ENCODE measurements at regions not wholly inside any gene's neighbourhood (a gene's known extent, or its start where the extent isn't known, plus 50 kb on each side); places are given as distances from the start of the nearest gene placed in this dataset.
"Not testable (repeated sequence)": the region's sequence is repeated elsewhere in the genome, so short reads cannot be mapped to it uniquely, and the experiment has no call there.

- in situ Hi-C loops (cut with MboI; ENCODE audit: low sequenced_read_pairs in 4 of 4) (no loop called here), intact Hi-C loops (cut with DNase I; ENCODE audit: low total_unique reads) (no loop called here)
Observed at GRCh38 chr10:36423821-36424248, 701.6 kb upstream of the ANKRD30A start.

GRCh38 chr10:36421992-36422391, 703.4 kb upstream of the ANKRD30A start:
- in situ Hi-C loops (cut with MboI; ENCODE audit: low sequenced_read_pairs in 4 of 4) = no loop called here
- H3K27ac ChIP-seq = no peak overlapping the region
- no peak for ATAC-seq
- no peaks in the 10 kb centered on the region for H3K4me1 ChIP-seq
- H3K4me3 ChIP-seq = no peak overlapping the region
- TF ChIP-seq POLR2A (IDR thresholded peaks at IDR 0.05) = no peak
- no peak for TF ChIP-seq CTCF (IDR thresholded peaks at IDR 0.05 in 4 of 5, conservative IDR thresholded peaks at IDR 0.05 in 1 of 5)
- no peaks in the 10 kb centered on the region for H3K27me3 ChIP-seq
- intact Hi-C loops (cut with DNase I; ENCODE audit: low total_unique reads) = no loop called here
- H3K9me3 ChIP-seq = no peaks in the 10 kb centered on the region
- no peak for DNase-seq
- H3K36me3 ChIP-seq = no peaks in the 10 kb centered on the region

More at GRCh38 chr10:36423821-36424248, 701.6 kb upstream of the ANKRD30A start:
- ATAC-seq (no peak), DNase-seq (no peak)
- no peaks in the 10 kb centered on the region for H3K27me3 ChIP-seq
- H3K9me3 ChIP-seq = no peaks in the 10 kb centered on the region
- no peak overlapping the region for H3K27ac ChIP-seq
- no peaks in the 10 kb centered on the region for H3K4me1 ChIP-seq
- H3K36me3 ChIP-seq = no peaks in the 10 kb centered on the region
- TF ChIP-seq POLR2A (IDR thresholded peaks at IDR 0.05) (no peak), CTCF (IDR thresholded peaks at IDR 0.05 in 4 of 5, conservative IDR thresholded peaks at IDR 0.05 in 1 of 5) (no peak)
- no peak overlapping the region for H3K4me3 ChIP-seq

GRCh38 chr10:36416513-36416912, 708.9 kb upstream of the ANKRD30A start:
- intact Hi-C loops (cut with DNase I; ENCODE audit: low total_unique reads) = no loop called here

GRCh38 chr10:36412942-36413341, 712.5 kb upstream of the ANKRD30A start:
- no peak for DNase-seq
- H3K4me1 ChIP-seq = no peaks in the 10 kb centered on the region
- H3K27ac ChIP-seq = no peak overlapping the region
- H3K9me3 ChIP-seq = no peaks in the 10 kb centered on the region
- intact Hi-C loops (cut with DNase I; ENCODE audit: low total_unique reads) (no loop called here), in situ Hi-C loops (cut with MboI; ENCODE audit: low sequenced_read_pairs in 4 of 4) (no loop called here)
- no peak overlapping the region for H3K4me3 ChIP-seq
- no peaks in the 10 kb centered on the region for H3K27me3 ChIP-seq
- no peak for ATAC-seq
- TF ChIP-seq CTCF (IDR thresholded peaks at IDR 0.05 in 4 of 5, conservative IDR thresholded peaks at IDR 0.05 in 1 of 5) = no peak
- no peak for TF ChIP-seq POLR2A (IDR thresholded peaks at IDR 0.05)
- no peaks in the 10 kb centered on the region for H3K36me3 ChIP-seq

More at GRCh38 chr10:36416513-36416912, 708.9 kb upstream of the ANKRD30A start:
- H3K9me3 ChIP-seq = no peaks in the 10 kb centered on the region
- no peak for TF ChIP-seq CTCF (IDR thresholded peaks at IDR 0.05 in 4 of 5, conservative IDR thresholded peaks at IDR 0.05 in 1 of 5)
- no peak for TF ChIP-seq POLR2A (IDR thresholded peaks at IDR 0.05)
- in situ Hi-C loops (cut with MboI; ENCODE audit: low sequenced_read_pairs in 4 of 4) = no loop called here
- no peak overlapping the region for H3K4me3 ChIP-seq
- H3K27me3 ChIP-seq = no peaks in the 10 kb centered on the region
- H3K36me3 ChIP-seq = no peaks in the 10 kb centered on the region
- no peaks in the 10 kb centered on the region for H3K4me1 ChIP-seq
- ATAC-seq (no peak), DNase-seq (no peak)
- no peak overlapping the region for H3K27ac ChIP-seq

GRCh38 chr10:36400238-36400637, 725.2 kb upstream of the ANKRD30A start:
- in situ Hi-C loops (cut with MboI; ENCODE audit: low sequenced_read_pairs in 4 of 4); H3K36me3 ChIP-seq; H3K9me3 ChIP-seq; intact Hi-C loops (cut with DNase I; ENCODE audit: low total_unique reads); H3K4me1 ChIP-seq; H3K27ac ChIP-seq; H3K27me3 ChIP-seq; H3K4me3 ChIP-seq; DNase-seq; ATAC-seq: not testable (repeated sequence)

Measured in gastrocnemius medialis (tissue), 4 donors.